Pancreas (tissue), 10 donors: ENCODE measurements at regions not wholly inside any gene's neighbourhood (a gene's known extent, or its start where the extent isn't known, plus 50 kb on each side); places are given as distances from the start of the nearest gene placed in this dataset.

Source experiments
- ATAC-seq, 4 donors: fragments of 200-7000 bp; cut with Tn5 transposase; one replicate each; pipeline versions ENCODE4 v1.8.0 to v1.9.1; 2020; ENCODE audit warnings: mild to moderate bottlenecking in 4 of 4, moderate library complexity in 4 of 4
- DNase-seq, 6 donors: peaks; one replicate each; pipeline ENCODE4 v3.0.0-alpha.2; 2020
- FAIRE-seq: peaks from 2 replicates; lab custom pipeline; 2012; peaks lifted over from hg19 to GRCh38; lab: Jason Lieb, UNC
- H3K27ac ChIP-seq, 4 donors: fragments of 200-600 bp; sonication (generic); 1 replicate in 3 of 4; 2 replicates in 1 of 4; pipeline versions ENCODE4 v1.5.0 to v1.8.0; 2020
- H3K27me3 ChIP-seq, 4 donors: fragments of 200-600 bp; one replicate each; pipeline ENCODE4 v1.8.0; 2021
- H3K36me3 ChIP-seq, 3 donors: fragments of 200-600 bp; sonication (generic) in 1 of 3; one replicate each; pipeline versions ENCODE4 v1.5.0 to v1.8.0; 2020 to 2021
- H3K4me1 ChIP-seq, 3 donors: fragments of 200-600 bp; one replicate each; pipeline ENCODE4 v1.8.0; 2021
- H3K4me3 ChIP-seq, 4 donors: fragments of 200-600 bp; sonication (generic) in 2 of 4; one replicate each; pipeline versions ENCODE4 v1.5.0 to v1.8.0; 2020 to 2021
- H3K9me3 ChIP-seq, 4 donors: fragments of 200-600 bp; one replicate each; pipeline ENCODE4 v1.8.0; 2021
- CTCF ChIP-seq, 4 donors: fragments of 200-600 bp; sonication (generic) in 3 of 4; IDR thresholded peaks; one replicate each; pipeline versions ENCODE4 v1.5.0 to v1.8.0; 2021; ENCODE audit warnings: antibody characterized with exemption in 4 of 4
- WGBS, 2 donors: extraction: QIAGEN DNeasy Blood & Tissue Kit; methylation state at CpG; one replicate each; pipeline ENCODE4 v1.1.7; 2013; 5-methylcytosine and 5-hydroxymethylcytosine counted together
- intact Hi-C, 3 donors: fragments of 100-400 bp; cut with DNase I; formaldehyde crosslinking; loops; one replicate each; pipeline versions ENCODE4 v1.11.1 to v1.14.2; 2022
- donor health status: healthy with polysubstance abuse.
- donor health status: DM: no; HTN: no; CAD: no; lungs with moderate emphysema.
- donor health status: DM: no; HTN: no; CAD: no.
- donor health status: control.
- donor health status: control.
- donor health status: Bipolar disorder and iron deficiency.
- donor health status: DM: yes; HTN: yes; CAD: no.
- donor health status: DM: no; HTN: no; CAD: no.
- donor health status: DM: no; HTN: no; CAD: no.
- donor health status: DM: yes; HTN: yes; CAD: no.

- H3K4me1 ChIP-seq = no peaks in the 10 kb centered on the region
- WGBS, 2 donors = 81 to 85% methylated on average over 4 of the region's 4 CpGs
- DNase-seq = no peak
- no peaks in the 10 kb centered on the region for H3K36me3 ChIP-seq
- H3K27ac ChIP-seq = no peak overlapping the region
- H3K4me3 ChIP-seq = no peak overlapping the region
- no peaks in the 10 kb centered on the region for H3K27me3 ChIP-seq
- TF ChIP-seq CTCF (IDR thresholded peaks at IDR 0.05) = no peak
- no peak for ATAC-seq
- intact Hi-C loops = no loop called here
- no peak for FAIRE-seq
- H3K9me3 ChIP-seq = no peaks in the 10 kb centered on the region
Measured at GRCh38 chr2:226607379-226607778, 192.2 kb downstream of the IRS1 start.

GRCh38 chr2:226605642-226606041 lies 194.0 kb downstream of the IRS1 start:
- ATAC-seq (no peak), FAIRE-seq (no peak), DNase-seq (no peak)
- Histone ChIP-seq H3K27ac (no peak overlapping the region), H3K27me3 (no peaks in the 10 kb centered on the region), H3K9me3 (no peaks in the 10 kb centered on the region), H3K4me3 (no peak overlapping the region), H3K36me3 (no peaks in the 10 kb centered on the region), H3K4me1 (no peaks in the 10 kb centered on the region)
- TF ChIP-seq CTCF (IDR thresholded peaks at IDR 0.05) = no peak
- intact Hi-C loops = no loop called here
- WGBS, 2 donors = 90 to 96% methylated on average over 2 of the region's 2 CpGs

- no peak overlapping the region for H3K27ac ChIP-seq
- TF ChIP-seq CTCF (IDR thresholded peaks at IDR 0.05) = no peak
- H3K9me3 ChIP-seq = no peaks in the 10 kb centered on the region
- H3K4me1 ChIP-seq = no peaks in the 10 kb centered on the region
- DNase-seq = no peak
- H3K4me3 ChIP-seq = no peak overlapping the region
- ATAC-seq = no peak
- no peaks in the 10 kb centered on the region for H3K27me3 ChIP-seq
- no peaks in the 10 kb centered on the region for H3K36me3 ChIP-seq
- intact Hi-C loops = no loop called here
- no peak for FAIRE-seq
- WGBS, 2 donors = 97 to 98% methylated on average over 1 of the region's 1 CpG
Measured at GRCh38 chr2:226603606-226604005, 196.0 kb downstream of the IRS1 start.

- no peak for FAIRE-seq
Measured at GRCh38 chr2:226601881-226602662, 197.5 kb downstream of the IRS1 start.

More at GRCh38 chr2:226601881-226602662, 197.5 kb downstream of the IRS1 start:
- no peaks in the 10 kb centered on the region for H3K9me3 ChIP-seq
- WGBS, 2 donors = 73 to 79% methylated on average over 4 of the region's 4 CpGs
- intact Hi-C loops = no loop called here
- no peak overlapping the region for H3K27ac ChIP-seq
- H3K36me3 ChIP-seq = no peaks in the 10 kb centered on the region
- no peaks in the 10 kb centered on the region for H3K4me1 ChIP-seq
- ATAC-seq (no peak), DNase-seq (no peak)
- no peaks in the 10 kb centered on the region for H3K27me3 ChIP-seq
- no peak for TF ChIP-seq CTCF (IDR thresholded peaks at IDR 0.05)
- no peak overlapping the region for H3K4me3 ChIP-seq
